GM18505 (cell line): ENCODE measurements at regions not wholly inside any gene's neighbourhood (a gene's known extent, or its start where the extent isn't known, plus 50 kb on each side); places are given as distances from the start of the nearest gene placed in this dataset.
"Not testable (repeated sequence)": the region's sequence is repeated elsewhere in the genome, so short reads cannot be mapped to it uniquely, and the experiment has no call there.

Experiments used
- ATAC-seq: cut with Tn5 transposase; IDR thresholded peaks from one replicate; pipeline ENCODE4 v1.9.1; 2021; ENCODE audit not compliant: unreplicated experiment
- POLR2A ChIP-seq: IDR thresholded peaks from 4 replicates; pipeline ENCODE4 v1.6.1; 2011; ENCODE audit warnings: borderline replicate concordance; ENCODE audit not compliant: insufficient read depth, insufficient read length; ENCODE audit errors: extremely low read depth

DNA sequence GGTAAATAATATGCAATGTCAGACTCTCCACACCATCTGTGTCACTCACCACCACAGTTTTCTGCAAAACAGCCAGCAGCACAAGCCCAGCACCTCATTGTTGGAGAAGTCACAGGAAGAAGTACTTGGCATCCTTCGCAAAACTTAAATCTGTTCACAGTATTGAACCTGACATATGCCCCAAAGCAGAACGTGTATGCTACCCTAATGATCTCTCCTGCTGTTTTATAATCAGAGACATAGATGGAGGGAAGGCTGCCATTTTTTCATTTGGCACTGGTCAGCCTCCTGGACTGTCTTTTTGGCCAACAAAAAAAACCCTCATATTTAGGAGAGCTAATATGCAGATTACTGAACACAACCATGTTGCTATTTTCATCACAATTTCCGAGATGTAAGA lies 1272.9 kb downstream of the ROBO1 start:
- no peak for ATAC-seq
- no peak for TF ChIP-seq POLR2A

GRCh38 chr3:78495301-78495700 lies 1272.5 kb downstream of the ROBO1 start:
- TF ChIP-seq POLR2A, result no peak
- no peak for ATAC-seq

DNA sequence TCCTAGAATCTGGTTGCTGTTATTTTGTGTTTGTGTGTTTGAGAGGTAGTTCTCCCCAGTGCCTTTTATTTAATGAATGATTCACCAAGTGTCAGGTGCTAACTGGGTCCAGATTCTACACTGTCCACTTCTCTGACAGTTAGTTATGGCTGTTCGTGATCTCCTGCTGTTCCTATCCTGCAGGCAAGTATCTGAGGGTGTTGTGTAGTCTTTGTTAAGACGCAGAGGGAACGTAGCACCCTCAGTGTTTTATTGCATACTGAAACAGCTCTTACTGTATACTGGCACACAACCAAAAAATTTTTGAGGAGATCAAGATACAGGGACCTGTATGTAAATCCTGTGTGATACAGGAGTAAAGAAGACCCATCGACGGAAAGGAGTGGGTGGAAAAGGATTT lies 1271.3 kb downstream of the ROBO1 start:
- ATAC-seq, result no peak

DNA sequence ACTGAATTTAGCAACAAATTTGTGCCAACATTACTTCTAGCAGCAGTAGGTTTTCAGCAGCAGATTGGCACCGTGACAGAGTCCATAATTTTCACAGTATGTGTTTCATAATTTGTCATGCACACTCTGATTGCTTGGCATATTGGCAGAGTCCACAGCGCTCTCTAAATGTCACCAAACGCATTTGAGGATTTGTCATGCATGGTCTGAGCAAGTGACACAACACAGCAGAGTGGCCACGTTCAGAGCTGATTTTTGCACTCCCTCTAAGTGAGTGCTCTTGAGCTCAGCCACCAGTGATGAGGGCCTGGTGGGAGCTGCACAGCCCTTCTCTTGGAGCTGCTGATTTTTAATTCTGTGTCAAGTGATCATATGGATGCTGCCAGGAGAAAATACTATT lies 1270.8 kb downstream of the ROBO1 start:
- ATAC-seq, result no peak
- TF ChIP-seq POLR2A, result no peak

More for the DNA sequence above, 1271.3 kb downstream of the ROBO1 start:
- TF ChIP-seq POLR2A, result no peak

GRCh38 chr3:78497767-78498166 lies 1270.0 kb downstream of the ROBO1 start:
- no peak for TF ChIP-seq POLR2A
- ATAC-seq, result no peak

DNA sequence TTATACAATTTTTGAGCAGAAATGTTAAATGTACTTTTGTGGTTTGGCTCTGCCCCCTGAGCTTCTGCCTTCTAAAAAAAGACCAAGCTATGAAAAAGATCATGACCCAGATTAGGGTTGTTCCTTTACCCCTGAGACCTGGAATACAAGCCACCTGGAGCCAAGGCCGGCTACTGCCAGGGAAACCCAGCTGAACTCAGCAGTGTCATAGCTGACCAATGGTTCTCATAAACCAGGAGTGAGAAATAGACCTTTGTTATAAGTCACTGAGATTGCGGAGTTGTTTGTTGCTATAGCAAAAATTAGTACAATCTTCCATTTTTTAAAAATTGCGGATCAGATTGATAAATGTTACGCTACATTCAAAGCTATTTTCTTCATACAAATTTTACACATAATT lies 1261.7 kb downstream of the ROBO1 start:
- no peak for TF ChIP-seq POLR2A

DNA sequence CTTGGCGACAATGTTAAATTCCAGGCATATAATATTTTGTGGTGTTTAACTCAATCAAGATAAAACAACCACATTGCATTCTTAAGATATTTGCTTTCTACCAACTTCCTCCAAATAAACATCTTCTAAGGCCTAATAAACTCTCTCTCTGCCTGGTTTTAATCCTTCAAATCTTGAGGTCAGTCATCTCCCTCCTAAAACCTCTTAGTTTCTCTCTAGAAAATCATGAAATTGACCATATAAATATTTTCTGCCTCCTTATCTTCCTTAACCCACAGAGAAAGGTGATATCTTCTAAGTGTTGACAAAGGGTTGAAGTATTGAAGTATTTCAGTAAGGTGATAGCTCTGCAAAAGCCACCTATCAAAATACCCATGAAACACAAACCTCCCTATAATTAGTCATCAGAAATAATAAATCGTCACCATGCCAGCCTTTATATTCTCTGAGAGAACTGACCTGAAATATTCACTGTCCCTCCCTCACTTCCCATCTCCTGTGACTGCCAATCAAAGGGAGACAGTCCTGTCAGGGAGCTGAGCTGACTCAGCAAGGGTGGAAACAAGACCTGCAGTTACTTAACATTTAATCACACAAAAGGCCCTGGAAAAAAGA lies 1261.1 kb downstream of the ROBO1 start:
- ATAC-seq, result no peak
- TF ChIP-seq POLR2A, result no peak

More for the DNA sequence above, 1261.7 kb downstream of the ROBO1 start:
- ATAC-seq, result no peak

- no peak for TF ChIP-seq POLR2A
- no peak for ATAC-seq
These were observed 1260.4 kb downstream of the ROBO1 start for GRCh38 chr3:78507196-78507984.

DNA sequence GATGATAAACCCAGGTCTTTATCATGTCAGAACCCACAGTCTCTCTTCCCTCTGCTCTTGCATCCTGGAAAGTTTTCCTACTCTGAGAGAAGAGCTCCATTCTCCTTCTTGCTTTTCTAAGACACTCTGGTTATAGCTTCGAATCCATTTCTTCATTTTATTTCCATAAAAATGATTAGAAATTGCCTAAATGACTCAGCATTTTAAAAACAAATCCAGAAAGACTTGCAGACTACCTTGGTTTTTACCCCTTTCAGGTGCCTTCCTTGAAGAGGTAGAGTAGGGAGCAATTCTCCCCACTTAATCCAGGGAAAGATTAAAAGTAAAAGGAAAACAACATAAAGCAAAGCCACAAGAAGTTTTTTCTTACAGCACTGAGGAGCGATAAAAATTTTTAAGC lies 1256.0 kb downstream of the ROBO1 start:
- ATAC-seq, result no peak
- no peak for TF ChIP-seq POLR2A

GRCh38 chr3:78512786-78513185 lies 1255.0 kb downstream of the ROBO1 start:
- not testable (repeated sequence) for ATAC-seq

- TF ChIP-seq POLR2A, result no peak
- no peak for ATAC-seq
These were observed 1251.4 kb downstream of the ROBO1 start for GRCh38 chr3:78516437-78516836.

- no peak for TF ChIP-seq POLR2A
- ATAC-seq, result no peak
These were observed 1250.9 kb downstream of the ROBO1 start for GRCh38 chr3:78516937-78517336.

- no peak for TF ChIP-seq POLR2A
- no peak for ATAC-seq
These were observed 1249.8 kb downstream of the ROBO1 start for GRCh38 chr3:78517965-78518364.

- no peak for TF ChIP-seq POLR2A
- no peak for ATAC-seq
These were observed 1248.5 kb downstream of the ROBO1 start for GRCh38 chr3:78519281-78519680.

- ATAC-seq, result no peak
- TF ChIP-seq POLR2A, result no peak
These were observed 1238.2 kb downstream of the ROBO1 start for GRCh38 chr3:78529601-78530000.

DNA sequence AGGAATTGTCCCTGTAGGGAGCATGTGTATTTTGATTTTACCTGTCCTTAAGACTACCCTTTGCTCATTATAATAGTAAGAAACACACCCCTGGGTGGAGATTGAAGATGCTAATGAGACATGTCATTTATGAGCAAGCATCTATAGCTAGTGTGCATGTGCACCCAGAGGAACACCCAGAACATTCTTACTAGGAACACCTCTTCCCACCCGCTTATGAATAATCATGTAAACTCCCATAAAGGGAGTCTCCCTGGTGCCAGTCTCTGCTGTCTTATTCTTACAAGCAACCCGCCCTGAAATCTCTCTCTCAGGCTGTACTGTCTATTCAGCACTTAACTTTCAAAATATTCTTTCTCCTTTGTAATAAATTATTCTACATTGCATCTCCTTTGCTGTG lies 1227.3 kb downstream of the ROBO1 start:
- ATAC-seq, result no peak
- TF ChIP-seq POLR2A, result no peak
